ENCODE measurements at regions not wholly inside any gene's neighbourhood (a gene's known extent, or its start where the extent isn't known, plus 50 kb on each side); places are given as distances from the start of the nearest gene placed in this dataset.
"Not testable (repeated sequence)": the region's sequence is repeated elsewhere in the genome, so short reads cannot be mapped to it uniquely, and the experiment has no call there.

DNA sequence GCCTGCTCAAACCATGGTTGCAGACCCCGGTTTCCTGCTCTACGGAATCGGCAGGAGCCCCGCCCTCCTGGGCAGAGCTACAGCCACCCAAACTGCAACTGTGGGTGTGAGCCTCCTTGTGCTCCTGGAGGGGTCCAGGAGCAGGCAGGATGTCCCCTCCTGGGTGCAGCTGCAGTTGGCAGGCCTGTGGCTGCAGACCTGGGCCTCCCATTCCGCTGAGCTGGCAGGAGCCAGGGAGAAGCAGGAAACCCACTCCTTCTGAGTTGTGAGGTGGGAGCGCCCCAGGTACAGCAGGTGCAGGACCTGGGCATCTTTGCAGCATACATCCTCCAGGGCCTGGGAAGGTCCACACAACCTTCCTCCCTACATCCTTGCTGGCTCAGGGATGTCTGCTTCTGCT lies 578.7 kb upstream of the USP24 start:
- no peak overlapping the region for H3K4me3 Mint-ChIP-seq
- no peaks in the 10 kb centered on the region for H3K4me1 Mint-ChIP-seq (ENCODE audit: unreplicated experiment)
- no peaks in the 10 kb centered on the region for H3K27me3 Mint-ChIP-seq
- peaks cover 8% of the 10 kb centered on the region for H3K9me3 Mint-ChIP-seq
- no peak overlapping the region for H3K27ac Mint-ChIP-seq
- TF ChIP-seq, protein P1, sequence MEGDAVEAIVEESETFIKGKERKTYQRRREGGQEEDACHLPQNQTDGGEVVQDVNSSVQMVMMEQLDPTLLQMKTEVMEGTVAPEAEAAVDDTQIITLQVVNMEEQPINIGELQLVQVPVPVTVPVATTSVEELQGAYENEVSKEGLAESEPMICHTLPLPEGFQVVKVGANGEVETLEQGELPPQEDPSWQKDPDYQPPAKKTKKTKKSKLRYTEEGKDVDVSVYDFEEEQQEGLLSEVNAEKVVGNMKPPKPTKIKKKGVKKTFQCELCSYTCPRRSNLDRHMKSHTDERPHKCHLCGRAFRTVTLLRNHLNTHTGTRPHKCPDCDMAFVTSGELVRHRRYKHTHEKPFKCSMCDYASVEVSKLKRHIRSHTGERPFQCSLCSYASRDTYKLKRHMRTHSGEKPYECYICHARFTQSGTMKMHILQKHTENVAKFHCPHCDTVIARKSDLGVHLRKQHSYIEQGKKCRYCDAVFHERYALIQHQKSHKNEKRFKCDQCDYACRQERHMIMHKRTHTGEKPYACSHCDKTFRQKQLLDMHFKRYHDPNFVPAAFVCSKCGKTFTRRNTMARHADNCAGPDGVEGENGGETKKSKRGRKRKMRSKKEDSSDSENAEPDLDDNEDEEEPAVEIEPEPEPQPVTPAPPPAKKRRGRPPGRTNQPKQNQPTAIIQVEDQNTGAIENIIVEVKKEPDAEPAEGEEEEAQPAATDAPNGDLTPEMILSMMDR (conservative IDR thresholded peaks at IDR 0.05) = no peak
- H3K36me3 Mint-ChIP-seq = no peaks in the 10 kb centered on the region
- no peak for DNase-seq (ENCODE audit: extremely low spot score, unreplicated experiment)

DNA sequence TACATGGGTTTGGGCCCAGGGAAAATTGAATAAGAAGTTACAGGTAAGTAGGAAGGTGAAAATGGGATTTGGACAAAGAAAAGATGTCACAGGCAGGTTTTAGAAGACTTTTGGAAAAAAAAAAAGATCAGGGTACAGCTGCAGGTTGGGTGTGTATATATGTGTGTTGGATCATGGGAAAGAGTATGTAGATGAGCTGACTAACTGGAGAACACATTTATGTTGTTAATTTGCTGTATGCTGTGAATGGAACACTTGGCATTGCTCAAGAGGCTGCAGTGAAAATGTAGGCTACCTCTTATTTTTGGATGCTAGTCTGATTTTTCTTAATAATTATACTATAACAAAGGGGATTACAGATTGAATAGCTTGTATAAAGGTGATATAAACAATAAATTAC lies 577.7 kb upstream of the USP24 start:
- Mint-ChIP-seq H3K4me3 (no peak overlapping the region), H3K36me3 (no peaks in the 10 kb centered on the region), H3K27me3 (no peaks in the 10 kb centered on the region), H3K9me3 (peaks cover 8% of the 10 kb centered on the region), H3K27ac (no peak overlapping the region), H3K4me1 (ENCODE audit: unreplicated experiment) (no peaks in the 10 kb centered on the region)
- TF ChIP-seq, protein P1 (conservative IDR thresholded peaks at IDR 0.05) = no peak
- DNase-seq (ENCODE audit: extremely low spot score, unreplicated experiment) = no peak

DNA sequence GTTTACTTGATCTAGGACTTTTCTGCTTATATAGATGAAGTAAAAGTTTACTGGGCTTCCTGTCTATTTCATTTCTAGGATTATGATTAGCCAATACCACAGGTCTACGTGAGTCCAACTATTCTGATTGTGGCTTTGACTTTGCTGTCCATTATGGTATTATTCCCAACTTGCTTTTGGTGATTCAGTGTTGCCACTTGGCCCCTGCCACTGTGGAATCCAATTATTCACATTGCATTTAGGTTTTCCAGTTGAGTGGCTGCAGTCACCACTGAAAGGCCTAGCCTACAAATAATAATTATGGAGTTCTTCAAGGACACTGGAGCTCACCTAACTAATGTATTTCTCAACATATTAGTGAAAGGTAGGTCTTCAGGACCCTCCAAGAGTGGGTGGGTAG lies 574.3 kb upstream of the USP24 start:
- TF ChIP-seq, protein P1 (conservative IDR thresholded peaks at IDR 0.05) = no peak

DNA sequence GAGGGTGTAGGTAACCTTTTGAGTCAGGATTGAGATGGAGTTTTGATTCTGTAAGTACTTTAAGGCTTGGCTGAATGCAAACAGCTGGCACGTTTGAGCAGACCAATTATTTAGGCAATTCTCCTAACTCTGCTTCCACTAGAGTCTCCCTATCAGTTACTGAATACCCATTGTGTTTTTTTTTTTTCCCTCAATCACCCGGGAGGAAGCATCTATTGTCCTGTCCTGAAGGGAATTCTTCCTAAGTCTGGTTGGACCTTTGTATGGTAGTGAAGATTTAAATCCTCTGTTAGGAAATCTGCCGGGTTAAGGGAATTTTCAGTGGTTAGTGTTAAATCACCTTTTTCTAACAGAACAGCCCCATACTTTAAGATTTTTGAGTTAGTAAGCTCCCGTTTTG lies 571.2 kb upstream of the USP24 start:
- peaks cover 19% of the 10 kb centered on the region for H3K9me3 Mint-ChIP-seq
- H3K36me3 Mint-ChIP-seq = no peaks in the 10 kb centered on the region

More for the DNA sequence above, 574.3 kb upstream of the USP24 start:
- Mint-ChIP-seq H3K27ac (no peak overlapping the region), H3K9me3 (peaks cover 15% of the 10 kb centered on the region), H3K27me3 (no peaks in the 10 kb centered on the region), H3K36me3 (no peaks in the 10 kb centered on the region), H3K4me1 (ENCODE audit: unreplicated experiment) (peaks cover 12% of the 10 kb centered on the region), H3K4me3 (no peak overlapping the region)
- no peak for DNase-seq (ENCODE audit: extremely low spot score, unreplicated experiment)

DNA sequence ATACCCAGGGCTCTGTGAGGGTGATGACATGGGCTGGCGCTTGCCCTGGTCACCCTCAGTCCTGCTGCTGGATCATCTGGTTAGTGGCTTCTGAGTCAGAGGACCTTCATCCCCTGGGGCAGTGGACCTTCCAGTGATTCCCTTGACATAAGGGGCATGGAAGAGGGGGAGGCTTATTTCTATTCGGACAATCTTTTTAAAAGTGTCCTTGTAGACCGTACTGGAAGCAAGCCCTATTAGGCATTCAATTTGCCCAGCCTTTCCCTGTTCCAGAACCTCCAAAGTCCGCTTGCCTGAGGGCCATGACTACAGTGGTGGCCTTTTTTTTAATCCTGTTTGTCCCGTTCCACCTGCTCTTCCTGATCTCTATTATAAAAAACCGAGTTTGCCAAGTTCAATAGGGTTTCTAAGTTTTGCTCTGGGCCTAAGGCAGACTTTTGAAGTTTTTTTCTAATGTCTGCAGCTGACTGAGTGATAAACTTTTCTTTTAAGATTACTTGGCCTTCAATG lies 569.8 kb upstream of the USP24 start:
- not testable (repeated sequence) for DNase-seq (ENCODE audit: extremely low spot score, unreplicated experiment); H3K36me3 Mint-ChIP-seq; H3K27me3 Mint-ChIP-seq
- peak overlapping the region; percentile 66 for H3K27ac Mint-ChIP-seq
- H3K4me3 Mint-ChIP-seq = peak overlapping the region; percentile 32
- H3K4me1 Mint-ChIP-seq (ENCODE audit: unreplicated experiment) = peaks cover 12% of the 10 kb centered on the region
- H3K9me3 Mint-ChIP-seq = peaks cover 14% of the 10 kb centered on the region

More for the DNA sequence above, 571.2 kb upstream of the USP24 start:
- H3K4me1 Mint-ChIP-seq (ENCODE audit: unreplicated experiment) = peaks cover 12% of the 10 kb centered on the region
- no peak overlapping the region for H3K27ac Mint-ChIP-seq
- no peaks in the 10 kb centered on the region for H3K27me3 Mint-ChIP-seq
- TF ChIP-seq, protein P1 (conservative IDR thresholded peaks at IDR 0.05) = no peak
- H3K4me3 Mint-ChIP-seq = no peak overlapping the region
- DNase-seq (ENCODE audit: extremely low spot score, unreplicated experiment) = no peak

DNA sequence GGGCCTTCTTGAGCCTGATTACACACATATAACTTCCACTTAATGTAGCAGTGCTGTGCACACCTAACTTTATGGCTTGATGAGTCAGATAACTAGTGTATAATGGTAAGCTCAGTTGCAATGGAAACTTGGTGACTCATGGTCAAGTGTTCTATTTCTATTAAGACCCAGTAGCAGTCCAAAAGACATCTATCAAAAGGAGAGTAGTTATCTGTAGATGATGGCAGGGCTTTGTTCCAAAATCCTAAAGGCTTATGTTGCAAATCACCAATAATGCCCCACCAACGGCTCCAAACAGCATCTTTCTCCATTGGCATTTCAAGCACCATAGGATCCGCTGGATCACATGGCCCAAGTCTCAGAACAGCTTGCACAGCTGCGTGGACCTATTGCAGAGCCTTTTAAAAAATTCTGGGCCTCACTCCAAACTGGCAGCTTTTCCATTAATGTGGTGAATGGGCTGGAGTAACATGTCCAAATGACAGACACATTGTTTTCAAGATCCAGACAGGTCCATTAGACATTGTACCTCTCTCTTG lies 566.8 kb upstream of the USP24 start:
- H3K27me3 Mint-ChIP-seq = no peaks in the 10 kb centered on the region
- no peak for DNase-seq (ENCODE audit: extremely low spot score, unreplicated experiment)
- TF ChIP-seq, protein P1 (conservative IDR thresholded peaks at IDR 0.05) = no peak
- no peak overlapping the region for H3K4me3 Mint-ChIP-seq
- H3K27ac Mint-ChIP-seq = no peak overlapping the region
- H3K9me3 Mint-ChIP-seq = peaks cover 11% of the 10 kb centered on the region
- H3K36me3 Mint-ChIP-seq = no peaks in the 10 kb centered on the region
- H3K4me1 Mint-ChIP-seq (ENCODE audit: unreplicated experiment) = peaks cover 17% of the 10 kb centered on the region
